HG03108 (cell line): ENCODE measurements at regions not wholly inside any gene's neighbourhood (a gene's known extent, or its start where the extent isn't known, plus 50 kb on each side); places are given as distances from the start of the nearest gene placed in this dataset.
"Not testable (repeated sequence)": the region's sequence is repeated elsewhere in the genome, so short reads cannot be mapped to it uniquely, and the experiment has no call there.

Source experiments
- ATAC-seq: cut with Tn5 transposase; IDR thresholded peaks from one replicate; pipeline ENCODE4 v1.9.1; 2021; ENCODE audit warnings: moderate library complexity; ENCODE audit not compliant: unreplicated experiment

- no peak for ATAC-seq
Observed at GRCh38 chr4:83931659-83932438, 395.9 kb downstream of the GPAT3 start.

GRCh38 chr4:83929550-83929949, 393.6 kb downstream of the GPAT3 start:
- no peak for ATAC-seq

- no peak for ATAC-seq
Observed at GRCh38 chr4:83926950-83927349, 391.0 kb downstream of the GPAT3 start.

GRCh38 chr4:83923341-83923740, 387.4 kb downstream of the GPAT3 start:
- no peak for ATAC-seq

GRCh38 chr4:83922402-83922801, 386.5 kb downstream of the GPAT3 start:
- ATAC-seq = no peak

- ATAC-seq = no peak
Observed at GRCh38 chr4:83921124-83921523, 385.2 kb downstream of the GPAT3 start.

- ATAC-seq = no peak
Observed at GRCh38 chr4:83920375-83920774, 384.5 kb downstream of the GPAT3 start.

GRCh38 chr4:83917572-83917971, 381.7 kb downstream of the GPAT3 start:
- no peak for ATAC-seq

GRCh38 chr4:83910693-83911092, 374.8 kb downstream of the GPAT3 start:
- ATAC-seq = no peak

GRCh38 chr4:83906561-83906960, 370.7 kb downstream of the GPAT3 start:
- no peak for ATAC-seq

GRCh38 chr4:83905952-83906351, 370.0 kb downstream of the GPAT3 start:
- no peak for ATAC-seq

GRCh38 chr4:83903740-83904139, 367.8 kb downstream of the GPAT3 start:
- not testable (repeated sequence) for ATAC-seq

GRCh38 chr4:83894831-83895230, 358.9 kb downstream of the GPAT3 start:
- no peak for ATAC-seq

- no peak for ATAC-seq
Observed at GRCh38 chr4:83890816-83891215, 354.9 kb downstream of the GPAT3 start.

- no peak for ATAC-seq
Observed at GRCh38 chr4:83890231-83890630, 354.3 kb downstream of the GPAT3 start.

GRCh38 chr4:83889802-83890201, 353.9 kb downstream of the GPAT3 start:
- no peak for ATAC-seq

GRCh38 chr4:83885256-83886182, 349.6 kb downstream of the GPAT3 start:
- no peak for ATAC-seq

- no peak for ATAC-seq
Observed at GRCh38 chr4:83876047-83876446, 340.1 kb downstream of the GPAT3 start.

- no peak for ATAC-seq
Observed at GRCh38 chr4:83875437-83875836, 339.5 kb downstream of the GPAT3 start.

- no peak for ATAC-seq
Observed at GRCh38 chr4:83873996-83874395, 338.1 kb downstream of the GPAT3 start.

GRCh38 chr4:83870328-83870950, 334.5 kb downstream of the GPAT3 start:
- ATAC-seq = no peak
